ENCODE measurements at regions not wholly inside any gene's neighbourhood (a gene's known extent, or its start where the extent isn't known, plus 50 kb on each side); places are given as distances from the start of the nearest gene placed in this dataset.
A peak's percentile ranks its signal among the peaks of the same experiment; 100 is the strongest.

- no peak for DNase-seq (ENCODE audit: low spot score)
Measured at GRCh38 chr16:85403693-85404092, 209.4 kb upstream of the GSE1 start.

DNA sequence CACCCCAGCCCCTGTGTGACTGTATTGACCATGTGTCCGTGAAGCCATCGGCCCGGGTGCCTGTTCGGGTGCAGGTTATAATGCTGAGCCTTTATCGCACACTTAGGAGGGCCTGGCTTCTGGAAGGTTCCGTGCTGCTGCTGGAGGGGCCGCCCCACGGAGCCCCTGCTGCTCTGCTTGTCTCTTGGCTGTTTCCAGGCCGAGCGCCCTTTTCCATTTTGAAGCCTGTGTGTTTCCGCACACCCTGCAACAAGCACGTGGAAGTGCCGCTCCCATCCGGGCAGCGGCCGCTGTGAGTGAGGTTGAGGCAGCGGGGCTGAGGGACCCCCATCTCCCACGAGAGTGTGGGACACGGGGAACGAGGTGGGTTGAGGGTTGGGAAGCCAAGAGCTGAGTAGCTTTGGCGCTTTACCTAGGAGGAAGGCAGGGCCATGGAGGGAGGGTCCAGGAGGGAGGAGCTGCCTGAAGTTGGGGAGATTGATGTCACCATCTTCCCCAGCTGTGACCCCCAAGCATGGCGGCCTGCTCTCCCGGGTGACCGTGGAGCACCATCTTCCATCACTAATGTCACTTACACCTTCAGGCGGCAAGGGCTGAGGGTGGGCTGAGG lies 200.1 kb upstream of the GSE1 start:
- DNase-seq (ENCODE audit: low spot score), result no peak

- no peak for DNase-seq (ENCODE audit: low spot score)
Measured at GRCh38 chr16:85413691-85414663, 199.1 kb upstream of the GSE1 start.

DNA sequence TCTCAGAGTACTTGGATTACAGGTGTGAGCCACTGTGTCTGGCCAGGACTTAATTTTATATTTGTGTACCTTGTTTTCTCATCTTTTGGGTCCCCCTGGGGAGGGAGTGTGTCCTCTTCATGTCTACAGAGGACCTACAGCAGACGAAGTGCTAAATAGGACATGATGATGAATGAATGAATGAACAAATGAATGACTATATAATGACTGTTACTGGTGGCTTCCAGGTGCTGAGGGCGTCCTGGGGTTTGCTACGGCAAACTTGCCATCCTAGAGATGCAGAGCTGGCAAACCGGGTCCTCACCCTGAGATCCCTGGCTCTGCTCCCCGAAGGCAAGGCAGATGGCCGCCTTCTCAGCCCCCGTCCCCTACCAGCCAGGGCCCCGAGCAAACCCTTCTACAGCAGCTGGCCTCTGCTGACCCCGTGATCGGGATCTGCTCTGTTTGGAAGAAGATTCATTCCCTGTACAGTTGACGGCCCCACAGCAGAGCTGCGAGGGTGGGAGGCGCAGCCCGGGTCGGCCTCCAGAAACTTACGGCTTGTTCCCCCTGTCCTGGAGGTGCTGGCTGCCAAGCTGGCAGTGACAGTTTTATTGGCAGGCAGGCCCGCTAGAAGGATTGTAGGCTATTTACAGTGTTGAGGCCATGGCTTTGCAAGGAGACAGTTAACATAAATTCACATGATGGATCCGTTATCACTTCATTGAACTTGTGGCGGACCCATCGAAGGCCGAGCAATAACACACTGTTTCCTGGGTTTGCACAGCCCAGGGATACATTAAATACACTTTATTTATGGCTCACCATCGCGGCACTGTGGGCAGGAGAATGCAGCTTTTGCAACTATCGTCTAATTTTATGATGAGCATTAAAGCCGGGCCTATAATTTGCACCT lies 197.7 kb upstream of the GSE1 start:
- no peak for DNase-seq (ENCODE audit: low spot score)

GRCh38 chr16:85416228-85417109 lies 196.7 kb upstream of the GSE1 start:
- peak; percentile 64 for DNase-seq (ENCODE audit: low spot score)

- DNase-seq (ENCODE audit: low spot score), result no peak
Measured at GRCh38 chr16:85417156-85417860, 195.8 kb upstream of the GSE1 start.

- DNase-seq (ENCODE audit: low spot score), result no peak
Measured at GRCh38 chr16:85418978-85419491, 194.1 kb upstream of the GSE1 start.

- DNase-seq (ENCODE audit: low spot score), result peak; percentile 42
Measured at GRCh38 chr16:85419503-85420408, 193.4 kb upstream of the GSE1 start.

DNA sequence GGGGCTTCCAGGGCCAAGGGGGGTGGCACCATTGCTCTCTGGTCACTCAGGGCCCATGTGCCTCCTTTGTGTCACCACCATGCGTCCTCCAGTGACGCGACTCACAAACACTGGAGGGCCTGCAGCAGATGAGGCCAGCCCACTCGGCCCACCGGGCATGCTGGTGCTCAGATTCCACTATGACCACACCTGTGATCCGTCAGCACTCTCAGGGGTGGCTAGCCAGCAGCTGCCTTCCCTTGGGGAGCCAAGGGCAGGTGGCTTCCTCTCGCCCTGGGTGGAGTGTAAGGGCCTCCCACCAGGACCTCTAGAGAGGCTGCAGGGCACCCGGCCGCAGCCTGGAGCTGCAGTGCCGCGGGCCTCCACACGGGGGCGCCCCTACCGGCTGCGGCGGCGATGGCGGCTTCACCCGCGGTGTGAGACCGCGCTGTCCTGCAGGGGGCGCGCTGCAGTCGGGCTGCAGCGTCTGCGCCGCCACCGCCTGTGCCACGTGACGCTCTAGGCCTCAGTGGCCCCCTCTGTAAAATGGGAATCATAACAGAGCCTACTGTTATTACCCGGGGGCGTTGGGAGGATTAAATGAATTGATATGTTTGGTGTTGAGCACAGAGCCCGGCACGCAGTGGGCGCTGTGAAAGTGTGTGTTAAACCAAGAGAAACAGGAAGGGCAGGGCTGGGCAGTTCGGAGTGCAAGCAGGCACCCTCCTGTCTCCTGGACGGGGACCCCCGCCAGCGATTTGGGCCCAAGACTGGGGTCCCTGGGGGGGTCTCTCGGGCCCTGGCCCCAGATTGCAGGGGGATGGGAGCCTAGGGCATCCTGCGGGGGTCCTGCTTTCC lies 192.4 kb upstream of the GSE1 start:
- peak; percentile 55 for DNase-seq (ENCODE audit: low spot score)

DNA sequence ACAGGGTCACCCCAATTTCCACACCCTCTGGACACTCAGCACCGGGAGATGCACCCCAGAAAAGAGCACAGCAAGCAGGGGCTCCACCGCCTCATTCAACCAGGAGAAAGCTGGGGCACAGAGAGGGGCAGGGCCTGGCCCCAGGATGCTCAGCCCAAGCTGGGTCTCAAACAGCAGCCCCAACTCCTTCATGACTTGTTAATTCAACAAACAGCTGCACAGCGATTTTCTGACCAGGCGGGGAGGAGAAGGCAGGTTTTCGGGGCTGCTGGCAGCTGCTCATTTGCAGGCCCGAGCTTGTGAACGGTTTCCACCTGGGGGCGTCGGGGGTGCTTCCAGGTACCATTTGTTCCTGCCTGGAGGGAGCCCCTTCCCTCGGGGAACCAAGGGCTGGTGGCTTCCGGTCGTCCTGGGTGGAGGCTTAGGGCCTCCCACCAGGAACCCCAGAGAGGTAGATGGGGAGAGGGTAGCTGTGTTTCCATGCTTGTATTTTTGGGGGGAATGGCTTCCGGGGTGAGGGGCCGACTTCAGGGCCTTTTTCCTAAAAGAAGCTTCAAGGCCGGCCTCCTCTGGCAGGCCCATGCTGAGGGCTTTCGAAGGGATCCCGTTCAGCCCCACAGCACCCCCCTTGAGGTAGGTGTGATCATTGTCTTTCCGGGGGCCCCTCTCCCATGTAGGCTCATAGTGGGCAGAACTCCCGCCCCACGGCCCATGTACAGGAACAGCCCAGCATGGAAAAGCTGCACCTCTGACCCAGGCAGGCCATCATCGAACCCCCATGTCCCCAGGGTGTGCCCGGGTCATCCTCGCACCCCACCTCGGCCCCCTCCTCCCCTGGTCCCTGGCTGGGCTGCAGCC lies 191.6 kb upstream of the GSE1 start:
- no peak for DNase-seq (ENCODE audit: low spot score)

DNA sequence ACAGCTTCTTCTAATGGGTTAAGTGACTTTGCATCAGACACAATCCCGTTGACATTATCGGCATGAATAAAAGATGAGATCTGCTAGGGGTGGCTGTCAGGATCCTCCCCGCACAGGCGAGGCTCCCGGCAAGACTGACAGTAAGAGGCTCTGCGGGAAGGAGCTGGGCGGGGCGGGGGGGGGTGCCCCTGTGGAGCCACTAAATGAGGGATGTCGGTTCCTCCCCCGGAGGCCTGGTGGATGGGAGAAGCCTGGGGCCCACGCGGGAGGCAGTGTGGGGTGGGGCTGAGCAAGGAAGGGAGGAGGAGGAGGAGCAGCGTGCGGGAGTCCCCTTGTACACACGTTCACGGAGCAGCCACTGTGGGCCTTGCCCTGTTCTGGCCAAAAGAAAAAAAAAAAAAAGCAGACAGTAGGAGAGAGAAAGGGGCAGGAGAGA lies 190.9 kb upstream of the GSE1 start:
- DNase-seq (ENCODE audit: low spot score), result no peak

- peak; percentile 65 for DNase-seq (ENCODE audit: low spot score)
Measured at GRCh38 chr16:85422632-85423550, 190.2 kb upstream of the GSE1 start.

DNA sequence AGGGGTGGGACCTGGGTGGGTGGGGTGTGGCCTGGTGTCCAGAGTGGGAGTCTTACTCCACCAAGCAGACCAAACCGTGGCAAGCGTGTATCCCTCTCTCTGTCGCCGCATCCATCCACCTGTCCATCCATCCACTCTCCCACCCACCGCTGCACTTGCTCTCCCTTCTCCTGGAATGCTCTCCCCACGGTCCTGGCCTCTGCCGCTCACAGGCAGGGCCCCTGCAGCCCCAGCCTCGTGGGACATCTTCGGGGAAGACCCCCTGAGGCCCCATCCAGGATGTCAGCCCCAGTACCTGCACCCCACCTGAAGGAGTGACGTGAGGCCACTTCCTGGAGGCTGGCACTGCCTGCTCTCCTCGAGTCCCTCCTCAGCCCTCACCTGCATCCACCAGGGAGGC lies 189.5 kb upstream of the GSE1 start:
- no peak for DNase-seq (ENCODE audit: low spot score)

GRCh38 chr16:85424260-85425073 lies 188.7 kb upstream of the GSE1 start:
- no peak for DNase-seq (ENCODE audit: low spot score)

- no peak for DNase-seq (ENCODE audit: low spot score)
Measured at GRCh38 chr16:85425074-85425662, 188.0 kb upstream of the GSE1 start.

Measured in kidney tubule cell (primary cell).